ACHN (cell line): ENCODE measurements at regions not wholly inside any gene's neighbourhood (a gene's known extent, or its start where the extent isn't known, plus 50 kb on each side); places are given as distances from the start of the nearest gene placed in this dataset.
A peak's percentile ranks its signal among the peaks of the same experiment; 100 is the strongest.
"Not testable (repeated sequence)": the region's sequence is repeated elsewhere in the genome, so short reads cannot be mapped to it uniquely, and the experiment has no call there.

ENCODE experiments used
- DNase-seq: peaks from one replicate; pipeline ENCODE4 v3.0.0-alpha.2; 2015
- in situ Hi-C: cut with HindIII; loops from 2 replicates; pipeline ENCODE4 v1.10.0; 2017; ENCODE audit warnings: low sequenced_read_pairs, low pct_ligation_motif_present, low pct_unique_long_range_greater_than_20kb

DNA sequence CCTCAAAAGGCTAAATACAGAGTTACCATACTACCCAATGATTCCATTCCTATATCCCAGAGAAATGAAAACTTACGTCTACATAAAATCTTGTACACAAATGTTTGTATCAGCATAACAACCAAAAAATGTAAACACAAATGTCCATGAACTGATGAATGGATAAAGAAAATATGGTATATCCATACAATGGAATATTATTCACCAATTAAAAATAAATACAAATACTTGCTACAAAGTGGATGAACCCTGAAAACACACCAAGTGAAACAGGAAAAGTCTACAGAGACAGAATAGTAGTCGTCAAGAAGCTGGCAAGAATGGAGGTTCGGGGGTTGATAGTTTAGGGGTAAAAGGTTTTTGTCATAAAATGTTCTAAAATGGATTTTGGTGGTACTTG lies 54.0 kb upstream of the ANKRD28 start:
- in situ Hi-C loops, result no loop called here
- DNase-seq, result no peak

DNA sequence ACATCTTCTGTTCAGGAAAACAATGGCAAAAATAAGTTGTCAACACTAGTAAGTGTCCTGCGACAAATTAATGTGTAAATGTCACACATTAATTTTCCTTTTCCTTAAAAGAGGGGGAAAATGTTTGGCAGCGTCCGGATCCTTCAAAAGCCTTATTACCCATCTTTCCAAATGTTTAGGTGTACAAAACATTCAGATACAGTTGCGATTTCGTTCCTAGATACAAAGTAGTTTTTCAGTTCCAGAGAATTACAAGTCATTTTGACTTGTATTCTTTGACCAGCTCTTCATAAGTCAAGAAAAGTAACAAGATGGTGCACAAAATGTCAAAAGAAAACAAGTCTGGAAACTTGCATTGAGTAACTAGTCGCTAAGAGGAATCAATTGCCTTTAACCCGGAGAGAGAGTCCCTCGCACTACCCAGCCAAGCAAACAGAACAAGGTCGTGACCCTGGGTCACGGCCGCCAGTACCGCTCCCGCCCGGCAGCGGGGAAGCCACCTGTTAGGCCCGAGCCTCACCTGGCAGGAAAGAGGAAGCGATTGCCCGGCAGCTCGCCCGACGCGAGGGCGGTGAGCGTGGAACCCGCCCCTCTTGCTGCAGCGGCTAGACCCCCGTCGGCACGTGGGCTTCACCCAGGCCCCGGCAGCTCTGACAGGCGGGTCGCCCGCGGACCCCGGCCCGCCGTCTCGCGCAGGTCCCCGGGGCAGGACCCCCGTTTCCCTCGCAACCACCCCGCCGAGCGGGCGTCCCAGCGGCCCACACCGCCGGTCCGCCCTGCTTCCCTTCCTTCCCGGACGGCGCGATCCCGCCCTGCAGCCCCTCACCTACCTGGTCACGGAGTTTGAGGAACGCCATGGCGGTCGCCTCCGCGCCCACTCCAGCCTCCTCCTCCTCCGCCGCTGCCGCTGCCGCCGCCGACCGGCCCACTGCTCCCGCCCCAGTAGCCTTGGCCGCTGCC lies 61.0 kb upstream of the ANKRD28 start:
- peak; percentile 37 for DNase-seq
- in situ Hi-C loops, result no loop called here

DNA sequence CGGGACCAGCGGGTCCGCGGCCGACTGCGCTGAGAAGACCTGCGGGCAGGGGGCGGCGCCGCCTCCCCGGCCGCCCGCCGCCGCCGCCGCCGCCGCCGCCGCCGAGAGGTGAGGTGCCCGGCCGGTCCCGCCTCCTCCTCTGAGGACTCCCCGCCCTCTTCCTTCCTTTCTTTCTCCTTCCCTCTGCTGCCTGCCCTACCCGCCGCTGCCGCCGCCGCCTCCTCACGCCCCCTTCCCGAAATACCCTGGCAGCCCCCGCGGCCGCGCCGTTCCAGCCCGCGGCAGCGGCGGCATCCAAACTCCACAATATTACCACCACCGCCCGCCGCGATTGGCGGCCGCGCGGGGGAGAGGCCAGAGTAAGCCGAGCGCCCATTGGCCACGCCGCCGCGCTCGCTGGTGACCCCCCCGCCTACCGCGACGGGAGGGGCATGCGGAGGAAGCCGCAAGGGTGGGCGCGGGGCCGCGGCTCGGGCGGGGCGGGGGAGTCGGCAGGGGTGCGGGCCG lies 61.8 kb upstream of the ANKRD28 start:
- DNase-seq, result peak; percentile 89
- in situ Hi-C loops, result no loop called here

DNA sequence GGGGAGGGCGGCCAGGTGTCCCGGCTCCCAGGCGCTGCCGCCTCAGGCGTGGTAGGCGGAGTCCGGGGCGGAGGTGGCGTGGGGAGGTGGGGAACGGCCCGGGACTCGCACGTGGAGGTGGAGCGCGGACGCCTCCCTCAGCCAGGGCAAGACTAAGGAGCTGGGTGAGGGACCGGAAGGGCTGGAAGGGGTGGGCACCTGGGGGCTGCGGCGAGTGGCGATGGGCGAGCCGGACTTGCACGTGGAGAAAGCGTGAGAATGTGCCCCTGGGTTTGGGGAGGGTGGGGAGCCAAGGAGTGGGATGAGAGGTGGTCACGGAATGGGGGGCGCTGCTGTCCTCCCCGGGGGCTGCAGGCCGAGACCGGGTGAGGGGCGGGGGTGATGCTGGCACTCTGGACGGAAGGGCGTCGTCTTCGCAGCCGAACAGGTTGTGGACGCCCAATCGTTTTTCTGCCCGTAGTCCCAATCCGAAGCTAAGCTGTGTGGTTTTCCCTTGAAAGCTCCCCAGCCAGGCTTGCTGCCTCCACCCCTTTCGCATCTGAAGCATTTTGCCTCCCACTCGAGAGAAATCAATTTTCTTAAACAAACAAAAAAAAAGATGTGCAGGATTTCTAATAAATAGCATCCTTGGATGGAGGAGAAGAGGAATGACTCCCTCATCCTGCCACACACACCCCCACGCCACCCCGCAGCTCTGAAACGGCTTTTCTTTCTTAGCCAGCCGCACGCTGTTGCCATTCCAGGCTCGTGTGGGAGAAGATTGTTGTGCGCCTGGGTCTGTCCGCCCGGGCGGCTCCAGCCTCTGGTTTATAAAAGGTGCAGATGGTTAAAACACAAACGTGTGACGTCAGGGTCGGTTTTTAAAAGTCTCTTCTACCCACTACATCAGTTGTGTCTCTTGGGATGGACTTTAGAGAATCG lies 62.5 kb upstream of the ANKRD28 start:
- in situ Hi-C loops, result no loop called here
- DNase-seq, result peak; percentile 75

DNA sequence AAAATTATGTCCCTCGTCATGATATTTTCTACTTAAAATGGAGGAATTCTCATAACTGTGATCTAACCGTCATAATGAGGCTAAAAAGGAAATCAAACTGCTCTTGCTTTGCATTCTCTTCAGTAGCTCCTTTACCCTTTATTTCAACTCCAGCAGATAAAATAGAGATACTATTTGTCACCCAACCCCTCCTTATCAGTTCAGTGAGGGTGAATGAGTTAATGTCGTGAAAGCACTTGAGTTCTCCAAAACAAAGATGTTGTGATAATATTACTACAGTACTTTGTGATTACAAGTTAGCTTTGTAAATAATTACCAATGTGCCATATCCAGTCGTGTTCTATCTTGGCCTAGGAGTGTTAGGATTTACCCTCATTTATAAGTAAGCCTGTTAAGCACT lies 63.4 kb upstream of the ANKRD28 start:
- peak; percentile 8 for DNase-seq
- in situ Hi-C loops, result no loop called here

DNA sequence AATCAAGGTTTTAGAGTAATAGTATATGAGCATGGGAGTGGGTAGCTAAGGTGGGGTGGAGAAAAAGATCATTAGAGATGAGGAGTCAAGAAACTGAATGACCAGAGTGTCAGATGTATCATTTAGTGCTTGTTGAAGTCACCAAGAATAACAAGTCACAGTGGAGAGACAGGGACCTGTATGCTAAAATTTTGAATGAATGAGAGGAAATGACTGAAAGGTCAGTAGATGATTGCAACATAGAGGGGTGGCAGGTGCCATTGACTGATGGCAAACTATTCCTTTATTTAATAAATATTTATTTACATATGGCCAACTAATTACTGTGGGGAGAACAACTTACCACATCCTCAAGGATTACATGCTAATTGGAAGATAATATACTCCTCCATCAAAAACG lies 75.0 kb upstream of the ANKRD28 start:
- in situ Hi-C loops, result no loop called here

DNA sequence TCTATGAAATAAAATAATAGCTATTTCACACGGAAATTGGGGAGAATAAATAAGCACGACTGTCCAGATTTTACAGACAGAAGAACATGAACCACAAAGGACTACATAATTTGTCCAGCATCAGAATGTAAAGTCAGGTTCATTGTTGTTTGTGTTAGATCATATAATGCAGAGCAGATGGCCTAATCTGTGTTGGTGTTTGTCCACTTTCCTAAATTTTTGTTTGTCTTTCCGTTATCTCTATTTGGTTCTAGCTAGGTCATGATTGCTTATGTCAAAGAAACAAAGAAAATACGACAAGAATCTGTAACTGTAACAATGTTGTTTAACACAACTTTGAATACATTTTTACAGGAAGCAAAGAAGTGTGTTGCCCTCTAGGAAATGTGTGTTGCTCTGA lies 75.6 kb upstream of the ANKRD28 start:
- in situ Hi-C loops, result no loop called here
- no peak for DNase-seq

More for the DNA sequence above, 75.0 kb upstream of the ANKRD28 start:
- DNase-seq, result no peak

DNA sequence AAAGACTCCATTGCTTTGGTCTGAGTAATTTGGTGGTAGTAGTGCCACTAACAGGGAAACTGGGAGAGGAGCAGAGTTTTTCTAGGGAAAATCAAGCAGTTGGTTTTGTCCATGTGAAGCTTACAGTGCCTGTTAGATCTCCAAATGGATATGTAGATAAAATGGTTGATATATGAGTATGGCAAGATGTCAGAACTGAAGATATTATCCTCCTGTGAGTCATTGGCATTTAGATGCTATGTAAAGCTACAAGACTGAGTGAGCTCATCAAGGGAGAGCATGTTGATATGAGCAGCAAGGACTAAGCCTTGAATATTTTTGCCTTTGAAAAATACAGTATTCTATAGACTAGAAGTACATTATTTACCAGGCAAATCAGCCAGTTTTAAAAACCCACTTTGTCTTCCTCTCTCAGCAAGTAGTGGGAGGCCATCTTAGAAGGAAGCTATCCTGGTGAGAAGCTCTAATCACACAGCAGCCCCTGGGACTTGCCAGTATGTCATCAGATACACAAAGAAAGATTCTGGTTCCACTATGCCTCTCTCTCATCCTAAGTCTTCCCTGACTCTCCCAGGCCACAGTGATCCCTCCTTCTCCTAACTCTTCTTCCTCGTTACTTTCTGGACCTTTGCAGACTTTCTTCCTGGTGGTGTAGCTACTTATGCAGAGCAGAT lies 77.4 kb upstream of the ANKRD28 start:
- in situ Hi-C loops, result no loop called here
- no peak for DNase-seq

DNA sequence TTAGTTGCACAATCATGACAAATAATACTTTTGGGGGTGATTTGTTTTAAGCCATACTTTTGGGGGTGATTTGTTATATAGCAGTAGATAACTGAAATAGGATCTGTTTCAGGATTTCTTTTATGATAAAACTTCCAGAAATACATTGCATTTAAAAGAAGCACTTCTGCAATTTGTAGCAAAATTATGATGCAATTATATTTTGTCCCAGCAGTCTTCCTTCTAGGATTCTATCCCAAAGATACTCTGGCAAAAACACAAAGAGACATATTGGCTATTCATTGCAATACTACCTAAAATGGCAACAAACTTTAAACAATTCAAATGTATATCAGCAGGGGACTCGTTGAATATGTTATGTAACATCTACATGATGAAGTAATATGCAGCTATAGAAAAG lies 78.9 kb upstream of the ANKRD28 start:
- no peak for DNase-seq
- in situ Hi-C loops, result no loop called here

DNA sequence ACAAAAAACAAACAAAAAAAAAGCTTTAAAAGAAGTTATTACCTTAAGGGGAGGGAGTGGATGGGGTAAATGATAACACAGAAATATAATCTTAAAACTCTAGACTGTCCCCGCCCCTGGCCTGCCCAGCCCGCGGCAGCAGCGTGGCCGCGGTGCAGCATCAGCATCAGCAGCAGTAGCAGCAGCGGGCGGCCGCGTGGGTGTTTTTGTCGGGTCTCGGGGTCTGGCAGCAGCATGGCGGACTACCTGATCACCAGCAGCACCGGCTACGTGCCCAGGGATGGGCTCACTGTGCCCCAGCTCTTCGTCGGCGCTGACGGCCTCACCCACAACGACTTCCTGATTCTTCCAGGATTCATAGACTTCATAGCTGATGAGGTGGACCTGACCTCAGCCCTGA lies 80.0 kb upstream of the ANKRD28 start:
- DNase-seq, result no peak
- in situ Hi-C loops, result no loop called here

DNA sequence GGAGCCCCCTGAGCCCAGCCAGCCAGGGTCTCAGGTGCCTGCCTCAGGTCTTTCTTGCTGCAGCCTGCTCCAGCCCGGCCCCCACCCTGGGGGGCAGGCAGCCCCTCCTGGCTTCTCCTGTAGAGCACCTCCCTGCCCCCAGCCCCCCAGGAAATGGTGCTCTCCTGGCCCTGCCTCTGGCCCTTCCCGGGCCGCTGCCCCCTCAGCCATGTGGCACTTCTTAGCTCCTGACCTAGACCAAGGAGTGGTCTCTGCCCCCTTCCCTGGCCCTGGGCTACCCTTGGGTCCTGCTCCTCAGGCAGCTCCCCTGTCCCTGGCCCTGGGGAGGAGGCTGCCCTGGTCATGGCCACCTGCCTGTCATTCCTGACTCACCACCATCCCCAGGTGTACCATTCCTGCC lies 82.0 kb upstream of the ANKRD28 start:
- in situ Hi-C loops, DNase-seq: not testable (repeated sequence)

DNA sequence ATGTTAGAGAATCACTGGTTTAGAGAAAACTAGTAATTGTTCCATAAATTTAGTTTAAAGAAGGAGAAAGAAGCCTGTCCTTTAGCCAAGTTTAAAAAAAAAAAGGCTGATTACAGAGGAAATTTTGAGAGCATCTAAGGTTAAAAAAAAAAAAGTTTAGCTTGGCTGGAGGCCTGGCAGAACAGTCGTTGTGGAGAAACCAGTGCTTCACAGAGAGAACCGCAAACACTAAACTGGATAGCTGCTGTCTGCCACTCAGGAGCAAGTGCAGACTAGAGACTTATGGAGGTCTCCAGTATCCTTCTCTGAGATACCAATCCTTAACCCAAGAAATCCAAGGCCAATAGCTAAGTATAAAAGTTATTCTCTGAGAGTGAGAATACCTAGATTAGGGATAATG lies 84.8 kb upstream of the ANKRD28 start:
- in situ Hi-C loops, result no loop called here
- no peak for DNase-seq

DNA sequence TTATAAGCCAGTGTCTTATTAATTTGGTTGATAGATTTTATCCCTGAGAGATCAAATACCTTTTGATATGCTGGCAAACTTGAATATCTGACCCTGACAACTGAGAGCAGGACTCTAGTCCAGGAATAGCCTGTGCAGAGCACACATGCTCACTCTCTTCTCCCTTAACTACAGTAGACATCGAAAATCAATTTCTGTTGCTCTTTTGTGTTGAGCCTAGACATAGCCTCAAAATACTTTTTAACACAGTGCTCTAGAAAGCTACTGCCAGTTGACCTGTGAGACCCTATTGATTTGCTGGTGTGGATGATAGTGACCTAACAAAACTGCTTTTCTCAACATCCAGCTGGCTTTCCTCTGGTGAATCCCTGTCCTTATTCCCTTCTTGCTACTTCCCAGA lies 86.4 kb upstream of the ANKRD28 start:
- DNase-seq, result no peak
- in situ Hi-C loops, result no loop called here

DNA sequence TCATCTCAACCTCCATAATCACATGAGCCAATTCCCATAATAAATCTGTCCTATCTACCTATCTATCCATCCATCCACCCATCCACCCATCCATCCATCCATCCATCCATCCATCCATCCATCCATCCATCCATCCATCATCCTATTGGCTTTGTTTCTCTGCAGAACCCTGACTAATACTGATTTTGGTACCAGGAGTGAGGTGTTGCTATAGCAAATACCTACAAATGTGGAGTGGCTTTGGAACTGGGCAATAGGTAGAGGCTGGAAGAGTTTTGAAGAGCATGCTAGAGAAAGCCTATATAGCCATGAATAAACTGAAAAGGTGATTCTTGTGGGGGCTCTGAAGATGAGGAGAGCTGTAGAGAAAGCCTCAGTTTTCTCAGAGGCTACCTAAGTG lies 88.7 kb upstream of the ANKRD28 start:
- DNase-seq, result no peak
- in situ Hi-C loops, result no loop called here

DNA sequence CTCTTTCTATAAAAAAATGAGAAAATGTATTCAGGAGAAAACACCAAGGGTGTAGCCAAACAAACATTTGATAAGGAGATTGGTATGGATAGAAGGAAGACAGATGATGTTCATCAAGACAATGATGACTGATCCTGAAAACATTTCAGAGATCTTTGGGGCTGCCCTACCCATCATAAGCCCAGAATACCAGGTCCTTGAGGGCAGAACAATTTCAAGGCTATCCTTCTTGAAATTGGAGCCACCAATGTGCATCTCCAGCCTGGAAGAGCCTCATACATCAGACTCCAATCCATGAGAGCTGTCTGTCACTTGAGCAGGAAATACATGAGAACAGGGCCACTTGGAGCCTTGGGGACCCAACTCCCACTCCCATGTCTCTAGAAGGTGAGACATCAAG lies 89.5 kb upstream of the ANKRD28 start:
- DNase-seq, result no peak
- in situ Hi-C loops, result no loop called here

DNA sequence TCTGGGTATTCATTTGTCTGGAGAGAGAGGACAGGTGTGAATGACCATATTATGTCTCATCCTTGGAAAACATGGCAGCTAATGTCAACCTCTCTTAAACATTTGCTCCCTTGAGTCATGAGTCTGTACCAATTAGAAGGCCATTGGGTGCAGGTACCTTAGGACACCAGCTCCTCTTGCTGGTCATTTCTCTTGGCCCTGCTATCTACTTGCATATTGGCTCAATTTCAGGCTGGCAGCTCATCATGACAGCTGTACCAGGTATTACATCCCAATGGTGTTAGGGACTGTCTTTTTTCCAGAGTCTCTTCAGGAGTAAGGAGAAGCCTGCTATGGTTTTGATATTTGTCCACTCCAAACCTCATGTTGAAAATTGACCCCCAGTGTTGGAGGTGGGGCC lies 92.2 kb upstream of the ANKRD28 start:
- in situ Hi-C loops, result no loop called here
- DNase-seq, result no peak

DNA sequence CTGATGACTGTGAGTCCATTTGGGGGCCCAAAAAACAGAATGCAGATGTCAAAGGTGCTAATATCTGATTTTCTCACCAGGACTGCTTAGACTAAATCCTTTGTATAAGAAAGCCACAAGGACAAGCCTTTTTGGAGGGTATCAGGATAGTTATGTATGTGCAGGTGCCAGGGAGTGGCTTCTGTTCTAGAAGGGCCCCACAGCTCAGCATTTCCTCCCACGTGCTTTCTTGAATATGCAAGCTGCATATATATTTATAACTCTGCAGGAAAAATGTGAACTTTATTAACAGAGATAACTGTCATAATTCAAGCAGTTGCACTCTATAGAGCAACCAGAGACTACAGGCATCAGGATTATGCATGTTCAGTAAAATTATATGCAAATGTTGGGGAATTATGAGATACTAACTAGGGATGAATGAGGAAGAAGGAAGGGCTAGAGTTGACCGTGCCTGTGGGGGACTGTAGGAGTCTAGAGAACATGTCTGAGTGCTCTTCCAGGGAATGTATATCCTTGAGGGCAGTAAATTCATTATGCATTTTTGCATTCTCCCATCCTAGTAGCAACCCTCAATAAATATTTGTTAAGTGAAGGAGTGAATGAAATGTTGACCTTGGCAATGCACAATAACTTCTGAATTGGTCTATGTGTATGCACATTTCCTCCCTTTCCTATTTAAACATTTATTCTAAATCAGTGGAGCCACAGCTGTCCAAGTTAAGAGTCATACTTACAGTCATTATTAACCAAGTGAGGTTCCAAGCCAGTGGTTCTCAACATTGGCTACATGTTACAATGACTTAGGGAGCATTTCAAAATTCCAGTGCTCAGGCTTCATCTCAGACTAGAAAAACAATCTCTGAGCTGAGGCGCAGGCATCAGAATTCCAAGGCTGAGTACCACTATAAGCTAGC lies 94.8 kb upstream of the ANKRD28 start:
- peak; percentile 76 for DNase-seq
- in situ Hi-C loops, result no loop called here

DNA sequence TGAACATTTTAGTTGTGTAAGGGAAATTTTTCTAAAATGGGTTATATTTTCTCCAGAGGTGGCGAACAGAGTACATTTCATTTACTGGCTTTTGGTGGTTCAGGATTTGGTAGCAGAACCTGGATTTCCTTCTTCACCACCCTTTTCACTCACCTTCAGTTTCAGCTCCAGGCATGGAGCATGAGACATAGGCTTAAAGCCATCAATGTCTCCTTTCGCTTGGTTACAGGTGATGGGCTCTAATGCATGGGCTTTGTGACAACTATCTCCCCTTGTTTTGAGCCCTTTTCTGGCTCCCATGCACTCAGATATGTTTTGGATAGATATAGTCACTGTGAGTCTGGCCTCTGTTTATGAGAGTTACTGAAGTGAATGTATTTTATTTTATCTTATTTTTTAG lies 96.6 kb upstream of the ANKRD28 start:
- in situ Hi-C loops, result no loop called here
- no peak for DNase-seq
